Naive thymus-derived CD4-positive, alpha-beta T cell (primary cell): ENCODE measurements at regions not wholly inside any gene's neighbourhood (a gene's known extent, or its start where the extent isn't known, plus 50 kb on each side); places are given as distances from the start of the nearest gene placed in this dataset.

Source experiments
- ATAC-seq: fragments of 150-1000 bp; cut with Tn5 transposase; 2 replicates; pipeline ENCODE4 v1.10.0; 2021; ENCODE audit warnings: mild to moderate bottlenecking, moderate library complexity
- CTCF ChIA-PET: fragments of 350-600 bp; sonication (Branson Sonifier 250); formaldehyde crosslinking; loops from one replicate; lab custom pipeline; 2021; ENCODE audit warnings: antibody characterized with exemption; lab: Charles Lee
- POLR2A ChIA-PET: fragments of 350-600 bp; sonication (Branson Sonifier 250); formaldehyde crosslinking; loops from one replicate; lab custom pipeline; 2021; ENCODE audit warnings: antibody characterized with exemption, inconsistent platforms; lab: Charles Lee
- DNase-seq, 9 donors: peaks; one replicate each; pipeline versions ENCODE4 v3.0.0 to v3.0.0-alpha.2; 2020 to 2022; ENCODE audit warnings: mixed read lengths in 1 of 9
- H3K27ac ChIP-seq: one replicate; pipeline ENCODE4 v1.7.0; 2013; ENCODE audit warnings: mild to moderate bottlenecking, low read depth, low read length, moderate library complexity
- H3K27me3 ChIP-seq, 2 donors: one replicate each; pipeline ENCODE4 v1.7.0; 2013; ENCODE audit warnings: low read length in 2 of 2, mild to moderate bottlenecking in 2 of 2, moderate library complexity in 2 of 2; ENCODE audit not compliant: control insufficient read depth in 2 of 2, insufficient read depth in 2 of 2
- H3K36me3 ChIP-seq, 3 experiments: 1 replicate in 2 of 3; 2 replicates in 1 of 3; pipeline ENCODE4 v1.7.0; 2013; ENCODE audit warnings: low read length in 3 of 3, mild to moderate bottlenecking in 3 of 3, moderate library complexity in 1 of 3; ENCODE audit not compliant: insufficient read depth in 3 of 3, control insufficient read depth in 2 of 3
- H3K4me1 ChIP-seq, 2 donors: one replicate each; pipeline ENCODE4 v1.7.0; 2013; ENCODE audit warnings: low read length in 2 of 2, mild to moderate bottlenecking in 2 of 2, moderate library complexity in 1 of 2; ENCODE audit not compliant: control insufficient read depth in 2 of 2, insufficient read depth in 2 of 2
- H3K4me3 ChIP-seq: 2 replicates; pipeline ENCODE4 v1.7.0; 2013; ENCODE audit warnings: mild to moderate bottlenecking, low read length
- H3K9me3 ChIP-seq, 3 experiments: 1 replicate in 2 of 3; 2 replicates in 1 of 3; pipeline ENCODE4 v1.7.0; 2013; ENCODE audit warnings: low read length in 3 of 3; ENCODE audit not compliant: control insufficient read depth in 2 of 3
- H3K27ac Mint-ChIP-seq, 9 donors: one replicate each; pipeline ENCODE4 v1.8.0; 2020 to 2022; ENCODE audit warnings: mixed read lengths in 9 of 9, mild to moderate bottlenecking in 8 of 9, moderate library complexity in 5 of 9, inconsistent platforms in 2 of 9
- H3K27me3 Mint-ChIP-seq, 5 donors: one replicate each; pipeline ENCODE4 v1.8.0; 2021 to 2022; ENCODE audit warnings: mixed read lengths in 5 of 5, mild to moderate bottlenecking in 1 of 5
- H3K36me3 Mint-ChIP-seq, 5 donors: one replicate each; pipeline ENCODE4 v1.8.0; 2020 to 2022; ENCODE audit warnings: mixed read lengths in 5 of 5, mild to moderate bottlenecking in 3 of 5, inconsistent platforms in 1 of 5
- H3K4me1 Mint-ChIP-seq, 7 donors: one replicate each; pipeline ENCODE4 v1.8.0; 2020 to 2022; ENCODE audit warnings: mixed read lengths in 7 of 7, mild to moderate bottlenecking in 3 of 7, inconsistent platforms in 1 of 7
- H3K4me3 Mint-ChIP-seq, 10 donors: one replicate each; pipeline ENCODE4 v1.8.0; 2020 to 2022; ENCODE audit warnings: mild to moderate bottlenecking in 10 of 10, mixed read lengths in 10 of 10, moderate library complexity in 6 of 10, inconsistent platforms in 2 of 10
- H3K9me3 Mint-ChIP-seq, 11 donors: one replicate each; pipeline ENCODE4 v1.8.0; 2020 to 2022; ENCODE audit warnings: mixed read lengths in 11 of 11, mild to moderate bottlenecking in 4 of 11, inconsistent platforms in 1 of 11, moderate library complexity in 1 of 11
- intact Hi-C, 2 donors: fragments of 100-400 bp; cut with micrococcal nuclease; formaldehyde crosslinking; loops; one replicate each; pipeline ENCODE4 v1.15.1; 2023

DNA sequence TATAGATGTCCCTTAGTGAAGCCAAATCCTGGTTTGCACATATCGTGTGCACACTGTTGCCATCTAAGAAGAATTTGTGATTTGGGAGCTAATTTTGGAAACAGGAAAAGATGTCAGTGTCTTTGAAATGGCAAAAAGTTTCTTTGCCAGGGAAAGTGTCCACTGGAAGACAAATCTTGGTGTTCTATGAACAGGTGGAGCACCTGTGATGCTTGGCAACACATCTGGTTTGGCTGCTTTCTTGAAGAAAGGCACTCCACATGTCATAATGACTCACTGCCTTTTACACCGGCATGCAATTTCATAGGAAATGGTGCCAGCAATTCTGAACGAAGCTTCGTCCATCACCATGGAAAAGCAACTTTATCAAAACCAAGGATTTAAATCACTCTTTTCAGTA lies 1040.0 kb upstream of the MAP3K7 start:
- POLR2A ChIA-PET = no interaction called here
- Mint-ChIP-seq H3K4me1 (no peaks in the 10 kb centered on the region), H3K27me3 (no peaks in the 10 kb centered on the region), H3K36me3 (no peaks in the 10 kb centered on the region), H3K9me3 (peaks cover 0 to 7% (median 2%) of the 10 kb centered on the region in 11 donors), H3K27ac (no peak overlapping the region), H3K4me3 (no peak overlapping the region)
- ATAC-seq (no peak), DNase-seq (no peak)
- Histone ChIP-seq H3K27me3 (no peaks in the 10 kb centered on the region), H3K4me1 (no peaks in the 10 kb centered on the region), H3K27ac (no peak overlapping the region), H3K4me3 (no peak overlapping the region), H3K9me3 (no peaks in the 10 kb centered on the region), H3K36me3 (no peaks in the 10 kb centered on the region)
- CTCF ChIA-PET = no interaction called here
- intact Hi-C loops = no loop called here

- H3K27ac ChIP-seq = no peak overlapping the region
Observed at GRCh38 chr6:91613481-91613880, 1026.6 kb upstream of the MAP3K7 start.

GRCh38 chr6:91611190-91611589 lies 1024.3 kb upstream of the MAP3K7 start:
- Mint-ChIP-seq H3K27ac (no peak overlapping the region), H3K36me3 (no peaks in the 10 kb centered on the region), H3K4me3 (no peak overlapping the region), H3K9me3 (no peaks in the 10 kb centered on the region), H3K27me3 (no peaks in the 10 kb centered on the region), H3K4me1 (no peaks in the 10 kb centered on the region)
- no peaks in the 10 kb centered on the region for H3K4me1 ChIP-seq
- ATAC-seq (no peak), DNase-seq (no peak)
- POLR2A ChIA-PET = no interaction called here
- H3K27me3 ChIP-seq = no peaks in the 10 kb centered on the region
- no peaks in the 10 kb centered on the region for H3K36me3 ChIP-seq
- H3K4me3 ChIP-seq = no peak overlapping the region
- CTCF ChIA-PET = no interaction called here
- no peak overlapping the region for H3K27ac ChIP-seq
- no peaks in the 10 kb centered on the region for H3K9me3 ChIP-seq
- intact Hi-C loops = no loop called here

More at GRCh38 chr6:91613481-91613880, 1026.6 kb upstream of the MAP3K7 start:
- Mint-ChIP-seq H3K4me3 (no peak overlapping the region), H3K27me3 (no peaks in the 10 kb centered on the region), H3K36me3 (no peaks in the 10 kb centered on the region), H3K9me3 (peaks cover 0 to 14% (median 0%) of the 10 kb centered on the region in 11 donors), H3K27ac (no peak overlapping the region), H3K4me1 (no peaks in the 10 kb centered on the region)
- Histone ChIP-seq H3K36me3 (no peaks in the 10 kb centered on the region), H3K27me3 (no peaks in the 10 kb centered on the region), H3K9me3 (no peaks in the 10 kb centered on the region), H3K4me1 (no peaks in the 10 kb centered on the region), H3K4me3 (no peak overlapping the region)
- ChIA-PET POLR2A (no interaction called here), CTCF (no interaction called here)
- intact Hi-C loops = no loop called here
- ATAC-seq (no peak), DNase-seq (no peak)

- H3K27ac Mint-ChIP-seq = no peak overlapping the region
- no peaks in the 10 kb centered on the region for H3K27me3 Mint-ChIP-seq
- H3K36me3 ChIP-seq = no peaks in the 10 kb centered on the region
- no peak overlapping the region for H3K27ac ChIP-seq
- intact Hi-C loops = no loop called here
- no peaks in the 10 kb centered on the region for H3K27me3 ChIP-seq
- H3K4me3 Mint-ChIP-seq = no peak overlapping the region
- H3K9me3 ChIP-seq = no peaks in the 10 kb centered on the region
- no peaks in the 10 kb centered on the region for H3K36me3 Mint-ChIP-seq
- CTCF ChIA-PET = no interaction called here
- H3K9me3 Mint-ChIP-seq = peaks cover 0 to 7% (median 0%) of the 10 kb centered on the region in 11 donors
- ATAC-seq (no peak), DNase-seq (no peak)
- H3K4me3 ChIP-seq = no peak overlapping the region
- H3K4me1 ChIP-seq = no peaks in the 10 kb centered on the region
- no peaks in the 10 kb centered on the region for H3K4me1 Mint-ChIP-seq
- POLR2A ChIA-PET = no interaction called here
Observed at GRCh38 chr6:91608428-91608827, 1021.6 kb upstream of the MAP3K7 start.

GRCh38 chr6:91606148-91606901 lies 1019.5 kb upstream of the MAP3K7 start:
- Histone ChIP-seq H3K4me3 (no peak overlapping the region), H3K9me3 (no peaks in the 10 kb centered on the region), H3K27me3 (no peaks in the 10 kb centered on the region), H3K36me3 (no peaks in the 10 kb centered on the region), H3K27ac (no peak overlapping the region), H3K4me1 (no peaks in the 10 kb centered on the region)
- CTCF ChIA-PET = no interaction called here
- no peaks in the 10 kb centered on the region for H3K36me3 Mint-ChIP-seq
- ATAC-seq (no peak), DNase-seq (no peak)
- H3K4me3 Mint-ChIP-seq = no peak overlapping the region
- intact Hi-C loops = no loop called here
- no peak overlapping the region for H3K27ac Mint-ChIP-seq
- POLR2A ChIA-PET = no interaction called here
- peaks cover 0 to 9% (median 0%) of the 10 kb centered on the region in 11 donors for H3K9me3 Mint-ChIP-seq
- no peaks in the 10 kb centered on the region for H3K27me3 Mint-ChIP-seq
- H3K4me1 Mint-ChIP-seq = no peaks in the 10 kb centered on the region

DNA sequence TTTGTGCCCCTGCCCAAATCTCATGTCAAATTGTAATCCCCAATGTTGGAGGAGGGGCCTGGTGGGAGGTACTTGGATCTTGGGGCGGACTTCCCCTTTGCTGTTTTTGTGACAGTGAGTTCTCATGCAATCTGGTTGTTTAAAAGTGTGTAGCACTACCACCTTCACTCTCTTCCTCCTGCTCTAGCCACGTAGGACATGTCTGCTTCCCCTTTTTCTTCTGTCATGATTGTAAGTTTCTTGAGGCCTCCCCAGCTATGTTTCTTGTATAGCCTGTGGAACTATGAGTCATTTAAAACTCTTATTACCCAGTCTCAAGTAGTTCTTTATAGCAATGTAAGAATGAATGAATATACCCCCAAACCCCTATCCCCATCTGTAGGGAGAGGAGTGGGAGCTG lies 1013.7 kb upstream of the MAP3K7 start:
- H3K36me3 ChIP-seq = no peaks in the 10 kb centered on the region
- H3K27me3 ChIP-seq = no peaks in the 10 kb centered on the region
- Mint-ChIP-seq H3K27ac (no peak overlapping the region), H3K36me3 (no peaks in the 10 kb centered on the region), H3K4me1 (no peaks in the 10 kb centered on the region), H3K27me3 (no peaks in the 10 kb centered on the region), H3K9me3 (peaks cover 0 to 9% (median 0%) of the 10 kb centered on the region in 11 donors), H3K4me3 (no peak overlapping the region)
- H3K27ac ChIP-seq = no peak overlapping the region
- no peak overlapping the region for H3K4me3 ChIP-seq
- ATAC-seq (no peak), DNase-seq (no peak)
- intact Hi-C loops = no loop called here
- H3K4me1 ChIP-seq = no peaks in the 10 kb centered on the region
- POLR2A ChIA-PET = no interaction called here
- no peaks in the 10 kb centered on the region for H3K9me3 ChIP-seq
- CTCF ChIA-PET = no interaction called here

- peaks cover 0 to 29% (median 4%) of the 10 kb centered on the region in 11 donors for H3K9me3 Mint-ChIP-seq
- POLR2A ChIA-PET = no interaction called here
- no peak for ATAC-seq
Observed at GRCh38 chr6:91590191-91590590, 1003.3 kb upstream of the MAP3K7 start.

More at GRCh38 chr6:91590191-91590590, 1003.3 kb upstream of the MAP3K7 start:
- Histone ChIP-seq H3K4me3 (no peak overlapping the region), H3K27ac (no peak overlapping the region), H3K27me3 (no peaks in the 10 kb centered on the region), H3K9me3 (no peaks in the 10 kb centered on the region), H3K36me3 (no peaks in the 10 kb centered on the region), H3K4me1 (no peaks in the 10 kb centered on the region)
- CTCF ChIA-PET = no interaction called here
- Mint-ChIP-seq H3K4me3 (no peak overlapping the region), H3K27me3 (no peaks in the 10 kb centered on the region), H3K36me3 (no peaks in the 10 kb centered on the region), H3K4me1 (no peaks in the 10 kb centered on the region), H3K27ac (no peak overlapping the region)
- intact Hi-C loops = no loop called here
- no peak for DNase-seq
